Right lobe of liver (tissue), 6 donors: ENCODE measurements at regions not wholly inside any gene's neighbourhood (a gene's known extent, or its start where the extent isn't known, plus 50 kb on each side); places are given as distances from the start of the nearest gene placed in this dataset.

ENCODE experiments used
- ATAC-seq, 4 donors: fragments of 200-7000 bp; cut with Tn5 transposase; one replicate each; pipeline ENCODE4 v1.9.1; 2020; ENCODE audit warnings: mild to moderate bottlenecking in 4 of 4, moderate library complexity in 4 of 4
- DNase-seq, 3 donors: peaks; one replicate each; pipeline ENCODE4 v3.0.0-alpha.2; 2020
- H3K27ac ChIP-seq, 3 donors: fragments of 200-600 bp; one replicate each; pipeline ENCODE4 v1.8.0; 2022
- H3K27me3 ChIP-seq, 2 donors: fragments of 200-600 bp; one replicate each; pipeline ENCODE4 v1.8.0; 2022
- H3K36me3 ChIP-seq, 4 donors: fragments of 200-600 bp; sonication (generic) in 1 of 4; one replicate each; pipeline versions ENCODE4 v1.5.1 to v1.8.0; 2017 to 2022; ENCODE audit warnings: control low read depth in 1 of 4
- H3K4me1 ChIP-seq, 4 donors: fragments of 200-600 bp; sonication (generic) in 1 of 4; one replicate each; pipeline versions ENCODE4 v1.5.1 to v1.8.0; 2017 to 2022; ENCODE audit warnings: control low read depth in 1 of 4
- H3K4me3 ChIP-seq, 3 donors: fragments of 200-600 bp; one replicate each; pipeline ENCODE4 v1.8.0; 2022
- H3K9me3 ChIP-seq, 4 donors: fragments of 200-600 bp; sonication (generic) in 1 of 4; one replicate each; pipeline versions ENCODE4 v1.5.1 to v1.8.0; 2017 to 2022; ENCODE audit warnings: control low read depth in 1 of 4
- POLR2A ChIP-seq: fragments of 450-650 bp; IDR thresholded peaks from one replicate; pipeline ENCODE4 v1.6.1; 2017; ENCODE audit warnings: antibody characterized with exemption, mild to moderate bottlenecking
- WGBS: methylation state at CpG from one replicate; pipeline ENCODE4 v1.1.6; 2018; ENCODE audit warnings: low coverage, low lambda C conversion rate; ENCODE audit not compliant: insufficient coverage; ENCODE audit errors: missing lambda C conversion rate; 5-methylcytosine and 5-hydroxymethylcytosine counted together
- intact Hi-C, 2 donors: fragments of 100-400 bp; cut with DNase I; formaldehyde crosslinking; loops; one replicate each; pipeline versions ENCODE4 v1.11.2 to v1.14.1; 2022
- TF ChIP-seq, protein P1 (sequence below), 4 donors: fragments of 200-600 bp in 3 of 4; fragments of 450-650 bp in 1 of 4; IDR thresholded peaks; one replicate each; pipeline versions ENCODE4 v1.5.1 to v1.8.0; 2016 to 2022; ENCODE audit warnings: antibody characterized with exemption in 4 of 4, mild to moderate bottlenecking in 2 of 4
- donor health status: DM: no; HTN: yes; CAD: no.
- donor health status: DM: no; HTN: no; CAD: no.
- donor health status: DM: no; HTN: no; CAD: no.
- donor health status: DM: no; HTN: yes; CAD: no.
- donor health status: DM: no; HTN: yes; CAD: no.

DNA sequence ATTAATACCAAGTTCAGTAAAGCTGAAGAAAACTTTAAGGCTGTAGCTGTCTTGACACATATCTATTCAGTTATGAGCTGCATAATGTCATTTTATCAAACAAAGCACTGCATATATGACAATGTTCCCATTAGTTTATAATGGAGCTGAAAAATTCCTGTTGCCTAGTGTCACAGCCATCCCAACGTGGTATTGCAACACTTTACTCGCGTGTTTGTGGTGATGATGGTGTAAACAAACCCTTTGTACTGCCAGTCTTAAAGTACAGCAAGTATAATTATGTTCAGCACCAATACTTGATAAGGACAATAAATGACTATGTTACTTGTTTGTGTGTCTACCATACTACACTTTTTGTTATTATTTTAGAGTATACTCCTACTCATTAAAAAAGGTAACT, 1415.6 kb upstream of the PCDH7 start:
- H3K4me1 ChIP-seq, result peaks cover 0 to 21% (median 4%) of the 10 kb centered on the region in 4 donors
- peak; percentile 84 to 92 (median 88) for ATAC-seq

DNA sequence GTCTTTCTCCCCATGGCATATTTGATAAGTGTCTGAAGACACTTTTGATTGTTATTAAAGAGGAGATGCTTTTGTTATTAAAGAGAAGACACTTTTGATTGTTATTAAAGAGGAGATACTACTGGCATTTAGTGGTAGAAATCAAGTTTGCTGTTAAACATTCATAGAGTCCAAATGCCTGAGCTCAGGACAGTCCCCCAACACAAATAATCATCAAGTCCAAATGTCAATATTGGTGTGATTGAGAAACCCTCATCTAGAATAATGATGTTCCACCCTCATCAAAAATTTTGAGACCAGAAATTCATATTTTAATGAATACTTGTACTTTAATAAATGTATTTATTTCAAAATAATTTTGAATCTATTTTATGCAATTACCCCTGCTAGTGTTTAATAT, 1412.9 kb upstream of the PCDH7 start:
- no peak for TF ChIP-seq POLR2A
- TF ChIP-seq, protein P1, sequence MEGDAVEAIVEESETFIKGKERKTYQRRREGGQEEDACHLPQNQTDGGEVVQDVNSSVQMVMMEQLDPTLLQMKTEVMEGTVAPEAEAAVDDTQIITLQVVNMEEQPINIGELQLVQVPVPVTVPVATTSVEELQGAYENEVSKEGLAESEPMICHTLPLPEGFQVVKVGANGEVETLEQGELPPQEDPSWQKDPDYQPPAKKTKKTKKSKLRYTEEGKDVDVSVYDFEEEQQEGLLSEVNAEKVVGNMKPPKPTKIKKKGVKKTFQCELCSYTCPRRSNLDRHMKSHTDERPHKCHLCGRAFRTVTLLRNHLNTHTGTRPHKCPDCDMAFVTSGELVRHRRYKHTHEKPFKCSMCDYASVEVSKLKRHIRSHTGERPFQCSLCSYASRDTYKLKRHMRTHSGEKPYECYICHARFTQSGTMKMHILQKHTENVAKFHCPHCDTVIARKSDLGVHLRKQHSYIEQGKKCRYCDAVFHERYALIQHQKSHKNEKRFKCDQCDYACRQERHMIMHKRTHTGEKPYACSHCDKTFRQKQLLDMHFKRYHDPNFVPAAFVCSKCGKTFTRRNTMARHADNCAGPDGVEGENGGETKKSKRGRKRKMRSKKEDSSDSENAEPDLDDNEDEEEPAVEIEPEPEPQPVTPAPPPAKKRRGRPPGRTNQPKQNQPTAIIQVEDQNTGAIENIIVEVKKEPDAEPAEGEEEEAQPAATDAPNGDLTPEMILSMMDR (IDR thresholded peaks at IDR 0.05), result no peak
- no peaks in the 10 kb centered on the region for H3K9me3 ChIP-seq
- H3K4me1 ChIP-seq, result peaks cover 0 to 21% (median 4%) of the 10 kb centered on the region in 4 donors
- H3K4me3 ChIP-seq, result no peak overlapping the region
- DNase-seq, result no peak
- intact Hi-C loops, result no loop called here
- ATAC-seq, result peak; percentile 80 to 85 (median 83)
- H3K27ac ChIP-seq, result peak overlapping the region in 2 of 3 donors; percentile 24 to 38
- no peaks in the 10 kb centered on the region for H3K27me3 ChIP-seq
- no peaks in the 10 kb centered on the region for H3K36me3 ChIP-seq

More for the DNA sequence above, 1415.6 kb upstream of the PCDH7 start:
- H3K36me3 ChIP-seq, result no peaks in the 10 kb centered on the region
- peak; percentile 26 to 54 (median 48) for DNase-seq
- WGBS, result 26% methylated on average over 3 of the region's 3 CpGs
- H3K4me3 ChIP-seq, result no peak overlapping the region
- intact Hi-C loops, result no loop called here
- no peaks in the 10 kb centered on the region for H3K27me3 ChIP-seq
- H3K27ac ChIP-seq, result peak overlapping the region in 2 of 3 donors; percentile 24 to 61
- TF ChIP-seq, protein P1 (IDR thresholded peaks at IDR 0.05), result no peak
- no peak for TF ChIP-seq POLR2A
- H3K9me3 ChIP-seq, result no peaks in the 10 kb centered on the region

DNA sequence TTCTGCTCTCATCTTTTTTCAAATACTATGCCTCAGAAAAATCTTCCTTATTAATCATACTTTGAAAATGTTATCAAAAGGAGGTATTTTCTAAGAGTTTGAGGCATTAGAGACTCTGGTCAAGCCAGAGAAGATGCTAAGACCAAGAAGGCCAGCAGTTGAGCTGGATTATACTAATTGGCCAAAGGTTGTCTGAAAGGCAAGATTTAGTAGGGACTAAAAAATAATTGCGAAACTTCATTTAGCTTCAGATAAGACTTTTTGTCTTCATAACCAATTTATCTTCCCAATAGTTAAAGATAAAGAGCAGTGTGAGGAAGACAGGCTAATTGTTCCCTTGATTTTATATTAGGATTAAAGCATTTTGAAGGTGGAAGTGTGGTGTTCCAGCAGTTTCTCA, 1412.4 kb upstream of the PCDH7 start:
- Histone ChIP-seq H3K9me3 (no peaks in the 10 kb centered on the region), H3K27me3 (no peaks in the 10 kb centered on the region), H3K36me3 (no peaks in the 10 kb centered on the region), H3K4me3 (no peak overlapping the region), H3K27ac (no peak overlapping the region), H3K4me1 (peaks cover 0 to 21% (median 4%) of the 10 kb centered on the region in 4 donors)
- TF ChIP-seq, protein P1 (IDR thresholded peaks at IDR 0.05), result no peak
- no peak for TF ChIP-seq POLR2A
- WGBS, result 17% methylated on average over 1 of the region's 1 CpG
- ATAC-seq (peak in 3 of 4 donors; percentile 30 to 40 (median 36)), DNase-seq (no peak)
- intact Hi-C loops, result no loop called here

DNA sequence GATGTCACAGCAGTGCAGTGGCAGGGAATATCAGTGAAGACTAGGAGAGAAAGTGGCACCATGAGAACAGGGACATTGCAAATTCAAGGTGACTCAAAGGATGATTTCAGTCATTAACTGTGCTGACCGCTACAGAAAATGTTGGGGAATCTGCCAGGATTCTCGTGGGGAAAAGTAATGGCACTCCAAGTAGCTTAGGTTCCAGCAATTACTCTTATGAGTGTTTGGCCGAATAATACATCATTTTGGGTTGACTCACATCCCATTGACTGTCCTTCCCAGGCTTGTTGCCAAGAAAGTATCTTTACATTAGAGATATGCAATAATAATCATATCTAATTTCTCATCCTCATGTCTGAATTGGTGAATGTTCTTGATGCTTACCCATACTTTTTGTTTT, 1411.1 kb upstream of the PCDH7 start:
- DNase-seq (no peak), ATAC-seq (no peak)
- Histone ChIP-seq H3K36me3 (no peaks in the 10 kb centered on the region), H3K27me3 (no peaks in the 10 kb centered on the region), H3K27ac (no peak overlapping the region), H3K9me3 (no peaks in the 10 kb centered on the region), H3K4me3 (no peak overlapping the region), H3K4me1 (peaks cover 0 to 21% (median 4%) of the 10 kb centered on the region in 4 donors)
- TF ChIP-seq, protein P1 (IDR thresholded peaks at IDR 0.05), result no peak
- TF ChIP-seq POLR2A, result no peak
- WGBS, result 41% methylated on average over 3 of the region's 3 CpGs
- intact Hi-C loops, result no loop called here

DNA sequence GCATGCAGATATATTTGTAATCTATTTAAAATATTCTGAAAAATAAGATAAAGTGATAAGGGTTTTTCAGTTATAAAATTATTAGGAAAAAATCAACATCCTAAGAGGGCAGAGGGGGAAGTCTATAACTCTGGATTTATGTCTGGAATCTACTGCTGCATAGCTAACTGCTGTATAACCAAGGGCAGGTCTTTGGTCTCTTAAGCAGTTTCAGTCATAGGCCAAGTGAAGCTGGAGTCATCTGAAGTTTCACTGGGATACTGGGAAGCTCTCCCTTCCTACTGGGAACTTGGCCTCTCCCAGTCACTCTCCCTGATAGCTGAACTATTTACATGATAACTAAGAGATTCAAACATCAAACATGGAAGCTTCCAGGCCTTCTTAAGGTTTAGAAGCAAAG, 1409.9 kb upstream of the PCDH7 start:
- Histone ChIP-seq H3K4me1 (peaks cover 0 to 10% (median 4%) of the 10 kb centered on the region in 4 donors), H3K9me3 (no peaks in the 10 kb centered on the region), H3K27me3 (no peaks in the 10 kb centered on the region), H3K36me3 (no peaks in the 10 kb centered on the region), H3K27ac (no peak overlapping the region), H3K4me3 (no peak overlapping the region)
- no peak for ATAC-seq
- intact Hi-C loops, result no loop called here
- TF ChIP-seq, protein P1 (IDR thresholded peaks at IDR 0.05), result no peak
- no peak for TF ChIP-seq POLR2A
- no peak for DNase-seq
